D721Med (cell line): ENCODE measurements at regions not wholly inside any gene's neighbourhood (a gene's known extent, or its start where the extent isn't known, plus 50 kb on each side); places are given as distances from the start of the nearest gene placed in this dataset.

Experiments used
- DNase-seq: peaks from one replicate; pipeline ENCODE4 v3.0.0; 2011; ENCODE audit warnings: low spot score; ENCODE audit not compliant: insufficient read length
- FAIRE-seq: peaks from 2 replicates; lab custom pipeline; 2011; peaks lifted over from hg19 to GRCh38; lab: Jason Lieb, UNC
- TF ChIP-seq, protein P1 (sequence below): IDR thresholded peaks from 2 replicates; pipeline ENCODE4 v1.5.1; 2012; ENCODE audit warnings: mild to moderate bottlenecking, control low read depth; ENCODE audit not compliant: insufficient read depth; ENCODE audit errors: missing control alignments

DNA sequence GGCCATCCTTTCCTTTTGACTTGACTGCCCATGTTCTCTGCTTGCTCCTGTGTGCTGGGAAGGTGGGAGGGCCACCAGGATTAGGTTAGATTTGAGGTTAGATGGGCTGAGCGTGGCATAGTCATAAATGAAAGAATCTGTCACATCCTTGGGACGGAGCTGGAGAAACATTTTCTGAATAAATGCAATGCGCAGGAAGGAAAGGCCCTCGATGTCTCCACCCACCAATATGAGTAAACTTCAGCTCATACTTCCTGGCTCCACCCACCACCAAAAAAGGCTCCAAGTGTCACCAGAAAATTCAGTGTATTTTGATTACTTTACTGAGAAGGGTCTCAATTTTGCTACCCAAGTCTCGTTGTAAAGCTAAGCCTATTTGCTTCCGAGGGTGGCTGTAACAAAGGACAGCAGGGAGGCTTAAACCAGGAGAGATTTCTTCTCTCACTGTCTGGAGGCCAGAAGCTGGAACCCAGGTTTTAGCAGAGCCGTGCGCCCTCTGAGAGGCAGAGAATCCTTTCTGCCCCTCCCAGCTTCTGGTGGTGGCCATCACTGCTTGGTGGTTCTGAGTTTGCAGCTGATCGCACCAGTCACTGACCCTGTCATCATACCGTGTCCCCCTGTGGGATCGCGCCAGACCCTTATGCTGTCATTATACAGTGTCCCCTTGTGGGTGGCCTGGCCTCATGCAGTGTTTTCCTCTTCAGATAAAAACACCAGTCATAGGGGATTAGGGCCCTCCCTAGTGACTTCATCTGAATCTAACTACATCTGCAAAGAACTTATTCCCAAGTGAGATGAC lies 137.8 kb downstream of the TTLL2 start:
- TF ChIP-seq, protein P1, sequence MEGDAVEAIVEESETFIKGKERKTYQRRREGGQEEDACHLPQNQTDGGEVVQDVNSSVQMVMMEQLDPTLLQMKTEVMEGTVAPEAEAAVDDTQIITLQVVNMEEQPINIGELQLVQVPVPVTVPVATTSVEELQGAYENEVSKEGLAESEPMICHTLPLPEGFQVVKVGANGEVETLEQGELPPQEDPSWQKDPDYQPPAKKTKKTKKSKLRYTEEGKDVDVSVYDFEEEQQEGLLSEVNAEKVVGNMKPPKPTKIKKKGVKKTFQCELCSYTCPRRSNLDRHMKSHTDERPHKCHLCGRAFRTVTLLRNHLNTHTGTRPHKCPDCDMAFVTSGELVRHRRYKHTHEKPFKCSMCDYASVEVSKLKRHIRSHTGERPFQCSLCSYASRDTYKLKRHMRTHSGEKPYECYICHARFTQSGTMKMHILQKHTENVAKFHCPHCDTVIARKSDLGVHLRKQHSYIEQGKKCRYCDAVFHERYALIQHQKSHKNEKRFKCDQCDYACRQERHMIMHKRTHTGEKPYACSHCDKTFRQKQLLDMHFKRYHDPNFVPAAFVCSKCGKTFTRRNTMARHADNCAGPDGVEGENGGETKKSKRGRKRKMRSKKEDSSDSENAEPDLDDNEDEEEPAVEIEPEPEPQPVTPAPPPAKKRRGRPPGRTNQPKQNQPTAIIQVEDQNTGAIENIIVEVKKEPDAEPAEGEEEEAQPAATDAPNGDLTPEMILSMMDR: no peak
- FAIRE-seq (no peak), DNase-seq (no peak)

DNA sequence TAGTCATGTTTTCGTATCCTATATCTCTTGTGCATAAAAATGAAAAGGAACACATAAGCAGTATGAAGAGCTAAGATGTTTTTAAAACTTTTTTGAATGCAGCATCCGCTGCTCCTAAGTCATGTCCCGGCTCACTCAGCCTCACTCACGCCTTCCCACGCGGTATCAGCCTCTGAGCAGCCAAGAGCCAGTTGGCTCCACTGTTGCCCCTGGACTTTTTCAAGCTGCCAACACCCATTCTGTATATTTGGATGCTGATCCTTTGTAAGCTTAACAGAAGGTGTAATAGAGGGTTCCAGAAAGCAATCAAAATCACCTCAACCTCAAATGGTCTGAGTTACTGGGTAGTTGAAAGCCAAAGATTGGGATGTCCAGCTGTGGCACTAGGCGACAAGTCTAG lies 139.3 kb downstream of the TTLL2 start:
- no peak for DNase-seq
- no peak for FAIRE-seq
- TF ChIP-seq, protein P1: no peak

DNA sequence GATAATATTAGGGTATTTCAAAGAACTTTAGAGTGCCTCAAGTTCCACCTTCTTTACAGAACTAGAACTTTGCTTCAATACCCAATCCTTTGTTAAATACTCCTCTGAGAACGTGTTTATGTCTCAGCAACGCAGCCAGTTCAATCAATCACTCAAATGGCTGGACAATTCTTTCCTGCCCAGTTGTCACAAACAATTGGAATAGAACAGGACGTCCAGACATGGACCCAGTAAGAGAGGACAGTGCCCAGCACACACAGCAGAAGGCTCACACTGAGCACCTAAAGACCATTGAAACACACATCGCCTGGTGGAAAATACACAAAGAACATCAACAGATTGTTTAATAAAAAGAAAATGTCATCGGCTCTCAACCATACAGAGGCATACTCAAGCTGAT lies 140.6 kb downstream of the TTLL2 start:
- TF ChIP-seq, protein P1: no peak
- no peak for FAIRE-seq
- DNase-seq: no peak

DNA sequence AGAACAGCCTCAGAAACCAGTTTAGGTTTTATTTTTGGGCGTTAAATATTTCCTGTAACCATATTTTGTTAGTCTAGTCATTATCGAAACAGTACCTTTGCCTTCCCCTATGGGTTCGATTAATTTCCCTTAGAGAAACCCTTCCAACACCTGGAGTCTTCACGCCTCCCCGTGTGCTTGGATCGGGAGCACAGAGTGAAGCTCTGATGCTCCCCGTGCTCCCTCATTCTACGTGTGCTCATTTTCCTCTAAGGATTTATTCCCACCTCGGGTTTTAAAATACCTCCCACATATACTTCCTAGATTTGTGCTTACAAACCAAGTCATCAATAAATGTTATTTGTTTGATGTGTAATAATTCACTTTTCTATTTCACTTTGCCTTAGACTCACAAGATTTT lies 142.4 kb downstream of the TTLL2 start:
- TF ChIP-seq, protein P1: no peak
- DNase-seq (no peak), FAIRE-seq (no peak)

DNA sequence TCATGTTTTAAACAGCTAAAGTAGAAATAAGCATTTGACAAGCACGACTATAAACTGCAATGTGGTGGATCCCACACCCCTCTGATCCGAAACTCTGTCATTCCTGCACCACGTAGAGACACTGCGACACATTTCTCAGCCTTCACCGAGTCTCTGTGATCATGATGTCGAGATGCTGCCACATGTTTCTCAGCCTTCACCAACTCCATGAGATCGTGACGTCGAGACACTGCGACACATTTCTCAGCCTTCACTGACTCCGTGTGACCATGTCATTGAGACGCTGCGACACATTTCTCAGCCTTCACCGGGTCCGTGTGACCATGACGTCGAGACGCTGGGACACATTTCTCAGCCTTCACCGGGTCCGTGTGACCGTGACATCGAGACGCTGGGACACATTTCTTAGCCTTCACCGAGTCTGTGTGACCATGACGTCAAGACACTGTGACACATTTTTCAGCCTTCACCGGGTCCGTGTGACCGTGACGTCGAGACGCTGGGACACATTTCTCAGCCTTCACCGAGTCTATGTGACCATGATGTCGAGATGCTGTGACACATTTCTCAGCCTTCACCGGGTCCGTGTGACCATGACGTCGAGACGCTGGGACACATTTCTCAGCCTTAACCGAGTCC lies 143.0 kb downstream of the TTLL2 start:
- DNase-seq (no peak), FAIRE-seq (no peak)
- TF ChIP-seq, protein P1: no peak

DNA sequence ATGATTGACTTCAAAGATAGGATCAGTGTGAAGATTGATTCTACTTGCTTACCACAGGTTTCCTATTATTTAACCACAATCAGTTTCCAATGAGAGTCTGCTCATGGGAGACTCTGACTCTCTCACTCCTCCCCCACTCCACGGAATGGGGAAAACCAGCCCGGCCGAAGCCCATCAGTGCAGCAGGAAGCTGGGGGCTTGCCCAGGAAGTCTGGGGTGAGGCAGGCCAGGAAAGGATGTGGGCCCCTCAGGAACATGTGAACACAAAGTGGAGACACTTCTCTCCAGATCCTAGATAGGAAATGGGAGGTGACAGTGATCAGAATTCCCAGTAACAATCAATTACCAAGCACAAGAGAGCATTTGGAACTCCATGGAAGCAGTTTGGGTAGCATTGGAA lies 144.2 kb downstream of the TTLL2 start:
- no peak for FAIRE-seq
- DNase-seq: no peak
- TF ChIP-seq, protein P1: no peak

DNA sequence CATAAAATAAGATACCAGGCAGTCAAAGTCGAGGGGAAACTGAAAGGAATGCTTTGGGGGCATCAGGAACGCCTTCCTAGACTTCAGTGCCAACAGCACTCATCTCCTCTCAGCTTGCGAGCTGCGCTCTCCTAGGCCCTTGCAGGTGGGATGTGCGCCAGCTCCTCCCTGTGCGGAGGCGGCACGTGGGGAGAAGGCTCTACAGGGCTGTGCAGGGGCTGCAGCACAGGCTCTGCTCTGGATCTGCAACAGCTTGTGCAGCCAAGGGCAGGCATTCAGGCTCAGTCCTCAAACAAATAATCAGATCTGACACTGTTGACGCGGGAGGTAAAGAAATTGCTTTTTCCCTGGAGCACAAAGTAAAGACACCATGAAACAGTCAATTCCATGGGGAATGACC lies 144.8 kb downstream of the TTLL2 start:
- no peak for DNase-seq
- TF ChIP-seq, protein P1: no peak
- FAIRE-seq: no peak
